SK-N-SH (cell line): ENCODE measurements at regions not wholly inside any gene's neighbourhood (a gene's known extent, or its start where the extent isn't known, plus 50 kb on each side); places are given as distances from the start of the nearest gene placed in this dataset.
A peak's percentile ranks its signal among the peaks of the same experiment; 100 is the strongest.

Experiments used
- CTCF ChIA-PET: fragments of 300-600, 350-600 bp; formaldehyde crosslinking; extraction: SDS; loops from one replicate; lab custom pipeline; 2021; lab: Yijun Ruan, JAX
- POLR2A ChIA-PET: fragments of 350-600 bp; sonication (Branson Sonifier 250); formaldehyde crosslinking; extraction: SDS; loops from one replicate; lab custom pipeline; 2020; ENCODE audit warnings: antibody characterized with exemption, inconsistent platforms; lab: Yijun Ruan, JAX
- DNase-seq: peaks from one replicate; pipeline ENCODE4 v3.0.0; 2012
- H2AFZ ChIP-seq: fragments of 200-600 bp; sonication (generic); 2 replicates; pipeline ENCODE4 v1.8.1; 2016; ENCODE audit warnings: antibody characterized with exemption, mild to moderate bottlenecking, low read depth
- H3F3A ChIP-seq: fragments of 200-600 bp; sonication (generic); replicated peaks from 2 replicates; pipeline ENCODE3; 2016; ENCODE audit warnings: antibody characterized with exemption, mild to moderate bottlenecking; ENCODE audit not compliant: insufficient read depth
- H3K27ac ChIP-seq, 2 experiments: fragments of 200-500 bp in 1 of 2; fragments of 200-600 bp in 1 of 2; sonication (Bioruptor generic) in 1 of 2; sonication (generic), shearing (Covaris generic) in 1 of 2; 2 replicates each; pipeline versions ENCODE4 v1.5.1 to v1.6.1; 2014 to 2016; ENCODE audit warnings: low read depth in 2 of 2, inconsistent platforms in 1 of 2, low read length in 1 of 2, mild to moderate bottlenecking in 1 of 2, mixed read lengths in 1 of 2
- H3K27me3 ChIP-seq: fragments of 200-600 bp; sonication (generic), shearing (Covaris generic); 2 replicates; pipeline ENCODE4 v1.6.1; 2016; ENCODE audit warnings: mixed run types; ENCODE audit not compliant: insufficient read depth
- H3K36me3 ChIP-seq, 2 experiments: fragments of 200-500 bp in 1 of 2; fragments of 200-600 bp in 1 of 2; sonication (Bioruptor generic) in 1 of 2; sonication (generic) in 1 of 2; replicated peaks in 1 of 2; 2 replicates each; pipeline versions ENCODE3 to v1.5.1; 2014 to 2016; ENCODE audit warnings: low read length in 1 of 2, mild to moderate bottlenecking in 1 of 2; ENCODE audit not compliant: insufficient read depth in 2 of 2, control insufficient read depth in 1 of 2
- H3K4me1 ChIP-seq, 2 experiments: fragments of 200-500 bp in 1 of 2; fragments of 200-600 bp in 1 of 2; sonication (Bioruptor generic) in 1 of 2; sonication (generic), shearing (Covaris generic) in 1 of 2; 2 replicates each; pipeline versions ENCODE4 v1.5.1 to v1.6.1; 2014 to 2016; ENCODE audit warnings: low read depth in 1 of 2, low read length in 1 of 2, mixed run types in 1 of 2; ENCODE audit not compliant: insufficient read depth in 2 of 2, control insufficient read depth in 1 of 2
- H3K4me2 ChIP-seq: fragments of 200-600 bp; sonication (generic), shearing (Covaris generic); 2 replicates; pipeline ENCODE4 v1.6.1; 2017; ENCODE audit warnings: mixed run types
- H3K4me3 ChIP-seq, 2 experiments: fragments of 200-500 bp in 1 of 2; fragments of 200-600 bp in 1 of 2; sonication (Bioruptor generic) in 1 of 2; sonication (generic), shearing (Covaris generic) in 1 of 2; 2 replicates each; pipeline versions ENCODE4 v1.5.1 to v1.8.1; 2014 to 2016; ENCODE audit warnings: low read depth in 2 of 2, inconsistent platforms in 1 of 2, low read length in 1 of 2, mild to moderate bottlenecking in 1 of 2, mixed read lengths in 1 of 2, moderate library complexity in 1 of 2
- H3K79me2 ChIP-seq: fragments of 200-600 bp; sonication (generic); 2 replicates; pipeline ENCODE4 v1.8.1; 2017; ENCODE audit warnings: mild to moderate bottlenecking; ENCODE audit not compliant: insufficient read depth
- H3K9ac ChIP-seq: fragments of 200-600 bp; sonication (generic); 2 replicates; pipeline ENCODE4 v1.6.1; 2017; ENCODE audit warnings: mixed run types
- H3K9me2 ChIP-seq: fragments of 200-600 bp; sonication (generic); 2 replicates; pipeline ENCODE4 v1.6.1; 2017; ENCODE audit warnings: mixed run types
- H3K9me3 ChIP-seq: fragments of 200-600 bp; sonication (generic); 2 replicates; pipeline ENCODE4 v1.6.1; 2017; ENCODE audit warnings: mixed run types, mild to moderate bottlenecking, moderate library complexity
- H4K20me1 ChIP-seq: fragments of 200-600 bp; sonication (generic); 2 replicates; pipeline ENCODE4 v1.6.1; 2017; ENCODE audit warnings: mild to moderate bottlenecking, mixed run types; ENCODE audit not compliant: insufficient read depth
- CTCF ChIP-seq: fragments of 200-600 bp; sonication (generic); IDR thresholded peaks from 2 replicates; pipeline ENCODE4 v1.6.1; 2017; ENCODE audit warnings: antibody characterized with exemption, mild to moderate bottlenecking, moderate library complexity
- ELF1 ChIP-seq: IDR thresholded peaks from 2 replicates; pipeline ENCODE4 v1.4.0; 2012
- EP300 ChIP-seq, 2 experiments: IDR thresholded peaks; 2 replicates each; pipeline versions ENCODE4 v1.4.0 to v1.6.1; 2012; ENCODE audit warnings: borderline replicate concordance in 1 of 2, low read depth in 1 of 2, low read length in 1 of 2
- EZH2phosphoT487 ChIP-seq: fragments of 200-600 bp; sonication (generic); IDR thresholded peaks from 2 replicates; pipeline ENCODE4 v1.6.1; 2017; ENCODE audit warnings: low read depth, mixed run types, mild to moderate bottlenecking, antibody characterized with exemption, moderate library complexity, borderline replicate concordance
- FOSL2 ChIP-seq: IDR thresholded peaks from 2 replicates; pipeline ENCODE4 v1.4.0; 2012; ENCODE audit warnings: low read depth, mild to moderate bottlenecking, moderate library complexity, borderline replicate concordance
- FOXJ3 ChIP-seq: sonication (generic); formaldehyde crosslinking; IDR thresholded peaks from 2 replicates; pipeline ENCODE4 v1.5.1; 2020; ENCODE audit warnings: mild to moderate bottlenecking, missing genetic modification reagents
- FOXM1 ChIP-seq: IDR thresholded peaks from 2 replicates; pipeline ENCODE4 v1.4.0; 2012; ENCODE audit warnings: low read depth, mild to moderate bottlenecking
- GABPA ChIP-seq: IDR thresholded peaks from 2 replicates; pipeline ENCODE4 v1.4.0; 2012; ENCODE audit warnings: low read depth, mild to moderate bottlenecking
- GATA2 ChIP-seq: sonication (generic); formaldehyde crosslinking; IDR thresholded peaks from 2 replicates; pipeline ENCODE4 v1.5.0; 2020; ENCODE audit warnings: mild to moderate bottlenecking, missing genetic modification reagents
- JUND ChIP-seq: IDR thresholded peaks from 2 replicates; pipeline ENCODE4 v1.4.0; 2012
- MAX ChIP-seq: IDR thresholded peaks from 2 replicates; pipeline ENCODE4 v1.4.0; 2012; ENCODE audit warnings: low read depth
- MEF2A ChIP-seq: IDR thresholded peaks from 2 replicates; pipeline ENCODE4 v1.4.0; 2012; ENCODE audit warnings: low read depth, borderline replicate concordance
- MXI1 ChIP-seq: IDR thresholded peaks from 2 replicates; pipeline ENCODE4 v1.6.1; 2012; ENCODE audit warnings: mild to moderate bottlenecking, low read depth, low read length, improper control_type of control experiment
- NFIC ChIP-seq: IDR thresholded peaks from 2 replicates; pipeline ENCODE4 v1.4.0; 2012; ENCODE audit warnings: borderline replicate concordance
- NRF1 ChIP-seq: IDR thresholded peaks from 2 replicates; pipeline ENCODE4 v1.6.1; 2012; ENCODE audit warnings: low read depth, mild to moderate bottlenecking, low read length
- POLR2AphosphoS5 ChIP-seq: IDR thresholded peaks from 2 replicates; pipeline ENCODE4 v1.6.1; 2012; ENCODE audit warnings: low read depth, low read length
- RAD21 ChIP-seq: IDR thresholded peaks from 2 replicates; pipeline ENCODE4 v1.6.1; 2012; ENCODE audit warnings: mild to moderate bottlenecking, low read length
- RCOR1 ChIP-seq: fragments of 150-350 bp; IDR thresholded peaks from 2 replicates; pipeline ENCODE4 v1.6.1; 2017; ENCODE audit warnings: antibody characterized with exemption, low read length
- SIN3A ChIP-seq: IDR thresholded peaks from 2 replicates; pipeline ENCODE4 v1.6.1; 2012; ENCODE audit warnings: low read depth, mild to moderate bottlenecking, low read length, moderate library complexity, borderline replicate concordance
- SMC3 ChIP-seq: IDR thresholded peaks from 2 replicates; pipeline ENCODE4 v1.6.1; 2012; ENCODE audit warnings: low read depth, low read length, improper control_type of control experiment
- TAF1 ChIP-seq: IDR thresholded peaks from 2 replicates; pipeline ENCODE4 v1.6.1; 2012; ENCODE audit warnings: low read depth, mild to moderate bottlenecking, low read length, moderate library complexity, borderline replicate concordance
- TCF12 ChIP-seq: IDR thresholded peaks from 2 replicates; pipeline ENCODE4 v1.4.0; 2012
- TEAD4 ChIP-seq: IDR thresholded peaks from 2 replicates; pipeline ENCODE4 v1.4.0; 2012; ENCODE audit warnings: mild to moderate bottlenecking, borderline replicate concordance; ENCODE audit not compliant: insufficient read depth
- USF1 ChIP-seq: IDR thresholded peaks from 2 replicates; pipeline ENCODE4 v1.4.0; 2012; ENCODE audit warnings: low read depth, borderline replicate concordance
- USF2 ChIP-seq: fragments of 150-350 bp; IDR thresholded peaks from 2 replicates; pipeline ENCODE4 v1.6.1; 2017; ENCODE audit warnings: antibody characterized with exemption, low read length, low read depth, borderline replicate concordance
- YY1 ChIP-seq: IDR thresholded peaks from 2 replicates; pipeline ENCODE4 v1.4.0; 2012; ENCODE audit warnings: low read depth, mild to moderate bottlenecking
- ZBTB33 ChIP-seq: IDR thresholded peaks from 2 replicates; pipeline ENCODE4 v1.4.0; 2012; ENCODE audit warnings: low read depth, borderline replicate concordance
- WGBS: methylation state at CpG from one replicate; pipeline ENCODE4 v1.1.6; 2017; ENCODE audit warnings: low lambda C conversion rate; 5-methylcytosine and 5-hydroxymethylcytosine counted together
- TF ChIP-seq, protein P1 (sequence below): fragments of 150-350 bp; IDR thresholded peaks from 2 replicates; pipeline ENCODE4 v1.6.1; 2016; ENCODE audit warnings: mild to moderate bottlenecking, low read depth, low read length

DNA sequence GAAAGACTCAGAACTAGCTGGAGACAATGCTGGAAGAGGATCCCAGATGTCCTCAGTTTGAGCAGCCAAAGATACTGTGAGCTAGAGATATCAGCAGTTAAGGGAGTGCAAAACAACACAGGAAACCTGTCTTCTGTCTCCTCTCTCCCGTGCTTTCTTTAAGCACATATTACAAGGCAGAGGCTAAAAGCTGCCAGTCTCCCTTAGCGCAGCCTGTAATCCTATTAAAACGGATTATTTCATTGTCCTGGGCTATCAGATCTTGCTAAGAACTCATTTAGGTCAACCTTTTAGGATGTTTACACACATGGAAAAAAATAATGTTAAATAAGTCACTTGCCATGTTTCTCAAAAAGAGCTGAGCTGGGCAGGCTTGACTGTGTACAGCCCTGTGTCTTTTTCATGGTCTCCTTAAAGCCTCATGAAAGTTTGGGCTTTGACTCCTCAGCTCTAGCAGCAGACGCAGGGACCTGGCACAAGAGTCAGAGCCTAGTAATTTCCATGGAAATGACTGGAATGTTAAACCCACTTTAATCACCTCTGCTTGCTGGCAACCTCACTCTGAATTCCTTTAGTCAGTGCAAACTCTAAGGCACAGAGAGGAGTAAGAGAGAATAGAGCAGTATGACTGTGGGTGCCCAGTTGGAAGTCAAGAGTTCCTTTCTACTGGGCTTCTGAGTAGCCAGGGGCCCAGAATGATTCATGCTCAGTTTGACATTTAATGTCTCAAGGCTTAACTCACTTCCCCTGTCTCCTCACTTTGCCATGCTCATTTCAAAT, 491.9 kb downstream of the NTRK3 start:
- Histone ChIP-seq H3K36me3 (no peaks in the 10 kb centered on the region), H2AFZ (peak overlapping the region; percentile 62; the same call in 1 of the 2 replicates), H3K4me2 (peak overlapping the region; percentile 42), H3K9me2 (no peaks in the 10 kb centered on the region), H3K9ac (peak overlapping the region; percentile 44), H3K27me3 (no peaks in the 10 kb centered on the region), H3K4me3 (no peak overlapping the region), H4K20me1 (no peaks in the 10 kb centered on the region), H3F3A (peaks cover 18% of the 10 kb centered on the region), H3K4me1 (peaks cover 11 to 30% of the 10 kb centered on the region in 2 experiments), H3K79me2 (no peaks in the 10 kb centered on the region), H3K9me3 (no peaks in the 10 kb centered on the region), H3K27ac (peak overlapping the region; percentile 47 to 68)
- 32% methylated on average over 4 of the region's 4 CpGs for WGBS
- ChIA-PET POLR2A (no interaction called here), CTCF (no interaction called here)
- DNase-seq: peak; percentile 28
- TF ChIP-seq JUND: peak; percentile 58
- no peak for TF ChIP-seq MXI1
- TF ChIP-seq MEF2A: no peak
- no peak for TF ChIP-seq ELF1
- no peak; the same call in 1 of the 2 replicates for TF ChIP-seq TCF12
- no peak for TF ChIP-seq NRF1
- peak; percentile 56 for TF ChIP-seq NFIC
- TF ChIP-seq TEAD4: peak; percentile 69; the same call in 1 of the 2 replicates
- TF ChIP-seq CTCF: no peak
- no peak for TF ChIP-seq FOXJ3 (CRISPR knock-in tag)
- TF ChIP-seq RAD21: peak; percentile 1; the same call in 1 of the 2 replicates
- TF ChIP-seq, protein P1, sequence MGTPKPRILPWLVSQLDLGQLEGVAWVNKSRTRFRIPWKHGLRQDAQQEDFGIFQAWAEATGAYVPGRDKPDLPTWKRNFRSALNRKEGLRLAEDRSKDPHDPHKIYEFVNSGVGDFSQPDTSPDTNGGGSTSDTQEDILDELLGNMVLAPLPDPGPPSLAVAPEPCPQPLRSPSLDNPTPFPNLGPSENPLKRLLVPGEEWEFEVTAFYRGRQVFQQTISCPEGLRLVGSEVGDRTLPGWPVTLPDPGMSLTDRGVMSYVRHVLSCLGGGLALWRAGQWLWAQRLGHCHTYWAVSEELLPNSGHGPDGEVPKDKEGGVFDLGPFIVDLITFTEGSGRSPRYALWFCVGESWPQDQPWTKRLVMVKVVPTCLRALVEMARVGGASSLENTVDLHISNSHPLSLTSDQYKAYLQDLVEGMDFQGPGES: no peak
- TF ChIP-seq FOSL2: peak; percentile 59; the same call in 1 of the 2 replicates
- TF ChIP-seq EP300 (IDR thresholded peaks at IDR 0.05; ENCODE audit: borderline replicate concordance in 1 of 2, low read depth in 1 of 2, low read length in 1 of 2): peak in 1 of 2 experiments; percentile 69; a peak in 1 of 4 replicates
- no peak for TF ChIP-seq GABPA
- no peak for TF ChIP-seq POLR2AphosphoS5
- TF ChIP-seq FOXM1: no peak
- no peak for TF ChIP-seq USF1
- TF ChIP-seq ZBTB33: no peak
- TF ChIP-seq TAF1: no peak
- no peak for TF ChIP-seq MAX
- TF ChIP-seq SMC3: no peak
- peak; percentile 45 for TF ChIP-seq GATA2 (CRISPR knock-in tag)
- no peak for TF ChIP-seq RCOR1
- no peak for TF ChIP-seq SIN3A
- no peak for TF ChIP-seq YY1
- no peak for TF ChIP-seq USF2
- TF ChIP-seq EZH2phosphoT487: no peak
